Left ventricle myocardium inferior (tissue), 1 donor: ENCODE measurements at regions not wholly inside any gene's neighbourhood (a gene's known extent, or its start where the extent isn't known, plus 50 kb on each side); places are given as distances from the start of the nearest gene placed in this dataset.

Experiments
- DNase-seq: peaks from one replicate; pipeline ENCODE4 v3.0.0-alpha.2; 2020
- H3K27ac ChIP-seq: fragments of 200-600 bp; replicated peaks from 2 replicates; pipeline ENCODE4 v1.8.0; 2021
- H3K27me3 ChIP-seq: fragments of 200-600 bp; 2 replicates; pipeline ENCODE4 v1.8.0; 2021; ENCODE audit warnings: low read depth
- H3K36me3 ChIP-seq: fragments of 200-600 bp; 2 replicates; pipeline ENCODE4 v1.8.0; 2021
- H3K4me1 ChIP-seq: fragments of 200-600 bp; 2 replicates; pipeline ENCODE4 v1.8.0; 2021
- H3K4me3 ChIP-seq: fragments of 200-600 bp; 2 replicates; pipeline ENCODE4 v1.8.0; 2021; ENCODE audit warnings: mild to moderate bottlenecking, moderate library complexity
- H3K9me3 ChIP-seq: fragments of 200-600 bp; replicated peaks from 2 replicates; pipeline ENCODE4 v1.8.0; 2021
- intact Hi-C: fragments of 100-400 bp; cut with micrococcal nuclease; formaldehyde crosslinking; loops from one replicate; pipeline ENCODE4 v1.11.0; 2022
- TF ChIP-seq, protein P1 (sequence below): fragments of 200-600 bp; IDR thresholded peaks from 2 replicates; pipeline ENCODE4 v1.8.0; 2021; ENCODE audit warnings: antibody characterized with exemption, mild to moderate bottlenecking, borderline replicate concordance
- donor health status: DM: no; HTN: yes; CAD: no; lungs with severe emphysema.

GRCh38 chr2:198692907-198693510 is 764.7 kb downstream of the SATB2 start:
- no peaks in the 10 kb centered on the region for H3K27me3 ChIP-seq
- no peak overlapping the region for H3K4me3 ChIP-seq
- intact Hi-C loops: no loop called here
- TF ChIP-seq, protein P1, sequence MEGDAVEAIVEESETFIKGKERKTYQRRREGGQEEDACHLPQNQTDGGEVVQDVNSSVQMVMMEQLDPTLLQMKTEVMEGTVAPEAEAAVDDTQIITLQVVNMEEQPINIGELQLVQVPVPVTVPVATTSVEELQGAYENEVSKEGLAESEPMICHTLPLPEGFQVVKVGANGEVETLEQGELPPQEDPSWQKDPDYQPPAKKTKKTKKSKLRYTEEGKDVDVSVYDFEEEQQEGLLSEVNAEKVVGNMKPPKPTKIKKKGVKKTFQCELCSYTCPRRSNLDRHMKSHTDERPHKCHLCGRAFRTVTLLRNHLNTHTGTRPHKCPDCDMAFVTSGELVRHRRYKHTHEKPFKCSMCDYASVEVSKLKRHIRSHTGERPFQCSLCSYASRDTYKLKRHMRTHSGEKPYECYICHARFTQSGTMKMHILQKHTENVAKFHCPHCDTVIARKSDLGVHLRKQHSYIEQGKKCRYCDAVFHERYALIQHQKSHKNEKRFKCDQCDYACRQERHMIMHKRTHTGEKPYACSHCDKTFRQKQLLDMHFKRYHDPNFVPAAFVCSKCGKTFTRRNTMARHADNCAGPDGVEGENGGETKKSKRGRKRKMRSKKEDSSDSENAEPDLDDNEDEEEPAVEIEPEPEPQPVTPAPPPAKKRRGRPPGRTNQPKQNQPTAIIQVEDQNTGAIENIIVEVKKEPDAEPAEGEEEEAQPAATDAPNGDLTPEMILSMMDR: no peak
- H3K27ac ChIP-seq: no peak overlapping the region
- H3K36me3 ChIP-seq: no peaks in the 10 kb centered on the region
- H3K4me1 ChIP-seq: no peaks in the 10 kb centered on the region
- H3K9me3 ChIP-seq: peaks cover 9% of the 10 kb centered on the region
- no peak for DNase-seq

DNA sequence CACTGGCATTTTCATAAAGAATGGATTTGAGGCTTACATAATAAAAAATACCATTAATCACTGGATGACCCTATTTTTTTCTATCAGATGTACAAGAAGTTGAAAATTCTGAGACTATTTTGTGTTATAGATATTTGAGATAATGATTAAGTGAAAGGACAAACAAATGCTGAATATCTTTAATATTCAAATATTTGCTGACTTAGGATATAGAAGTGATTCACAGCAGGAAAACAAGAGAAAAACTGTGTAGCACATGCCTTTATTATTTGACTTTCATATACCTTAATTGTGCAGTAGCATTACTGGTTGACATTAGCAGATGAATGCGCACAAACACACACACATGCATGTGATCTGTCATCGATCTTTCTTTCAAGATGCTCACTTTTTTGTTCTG is 766.5 kb downstream of the SATB2 start:
- no peak overlapping the region for H3K4me3 ChIP-seq
- H3K27ac ChIP-seq: no peak overlapping the region
- no peaks in the 10 kb centered on the region for H3K27me3 ChIP-seq
- H3K9me3 ChIP-seq: peaks cover 9% of the 10 kb centered on the region
- no peak for DNase-seq
- no peaks in the 10 kb centered on the region for H3K4me1 ChIP-seq
- intact Hi-C loops: no loop called here
- no peaks in the 10 kb centered on the region for H3K36me3 ChIP-seq
- TF ChIP-seq, protein P1: no peak

- Histone ChIP-seq H3K4me3 (no peak overlapping the region), H3K36me3 (no peaks in the 10 kb centered on the region), H3K27ac (no peak overlapping the region), H3K4me1 (no peaks in the 10 kb centered on the region), H3K9me3 (no peaks in the 10 kb centered on the region), H3K27me3 (no peaks in the 10 kb centered on the region)
- DNase-seq: no peak
- intact Hi-C loops: no loop called here
- TF ChIP-seq, protein P1: no peak
Observed at GRCh38 chr2:198664321-198664720, 793.4 kb downstream of the SATB2 start.

- TF ChIP-seq, protein P1: no peak
- Histone ChIP-seq H3K36me3 (no peaks in the 10 kb centered on the region), H3K4me3 (no peak overlapping the region), H3K4me1 (no peaks in the 10 kb centered on the region), H3K27me3 (no peaks in the 10 kb centered on the region), H3K9me3 (no peaks in the 10 kb centered on the region), H3K27ac (no peak overlapping the region)
- intact Hi-C loops: no loop called here
- no peak for DNase-seq
Observed at GRCh38 chr2:198662905-198663304, 794.8 kb downstream of the SATB2 start.

GRCh38 chr2:198660501-198660900 is 797.2 kb downstream of the SATB2 start:
- Histone ChIP-seq H3K4me1 (no peaks in the 10 kb centered on the region), H3K27ac (no peak overlapping the region), H3K9me3 (no peaks in the 10 kb centered on the region), H3K4me3 (no peak overlapping the region), H3K36me3 (no peaks in the 10 kb centered on the region), H3K27me3 (no peaks in the 10 kb centered on the region)
- TF ChIP-seq, protein P1: no peak
- DNase-seq: no peak
- intact Hi-C loops: no loop called here
